ENCODE measurements at regions not wholly inside any gene's neighbourhood (a gene's known extent, or its start where the extent isn't known, plus 50 kb on each side); places are given as distances from the start of the nearest gene placed in this dataset.

GRCh38 chr1:14064649-14065442 lies 364.9 kb downstream of the PRDM2 start:
- no peak for DNase-seq
- Histone ChIP-seq H3K4me3 (no peak overlapping the region), H3K27me3 (ENCODE audit: insufficient read depth in 3 of 3, low read length in 2 of 3) (no peaks in the 10 kb centered on the region), H3K4me1 (no peaks in the 10 kb centered on the region), H3K9me3 (no peaks in the 10 kb centered on the region), H3K36me3 (ENCODE audit: insufficient read depth in 1 of 2, low read depth in 1 of 2) (no peaks in the 10 kb centered on the region), H3K27ac (no peak overlapping the region)
- 82 to 85% (median 84%) methylated on average over 14 of the region's 14 CpGs for WGBS, 3 donors
- ATAC-seq, result no peak
- intact Hi-C loops (cut with DNase I), result no loop called here
- TF ChIP-seq CTCF (IDR thresholded peaks at IDR 0.05), result no peak

GRCh38 chr1:14065486-14065885 lies 365.5 kb downstream of the PRDM2 start:
- Histone ChIP-seq H3K9me3 (no peaks in the 10 kb centered on the region), H3K4me3 (no peak overlapping the region), H3K27me3 (ENCODE audit: insufficient read depth in 3 of 3, low read length in 2 of 3) (no peaks in the 10 kb centered on the region), H3K27ac (no peak overlapping the region), H3K4me1 (no peaks in the 10 kb centered on the region), H3K36me3 (ENCODE audit: insufficient read depth in 1 of 2, low read depth in 1 of 2) (no peaks in the 10 kb centered on the region)
- 88 to 89% (median 89%) methylated on average over 6 of the region's 6 CpGs for WGBS, 3 donors
- intact Hi-C loops (cut with DNase I), result no loop called here
- DNase-seq (no peak), ATAC-seq (no peak)
- no peak for TF ChIP-seq CTCF (IDR thresholded peaks at IDR 0.05)

- H3K27ac ChIP-seq, result no peak overlapping the region
- no peaks in the 10 kb centered on the region for H3K27me3 ChIP-seq (ENCODE audit: insufficient read depth in 3 of 3, low read length in 2 of 3)
- no peaks in the 10 kb centered on the region for H3K4me1 ChIP-seq
- H3K4me3 ChIP-seq, result no peak overlapping the region
- TF ChIP-seq CTCF (IDR thresholded peaks at IDR 0.05), result no peak
- no peaks in the 10 kb centered on the region for H3K9me3 ChIP-seq
- DNase-seq (no peak), ATAC-seq (no peak)
- H3K36me3 ChIP-seq (ENCODE audit: insufficient read depth in 1 of 2, low read depth in 1 of 2), result no peaks in the 10 kb centered on the region
- intact Hi-C loops (cut with DNase I), result no loop called here
- WGBS, 3 donors, result 76 to 85% (median 80%) methylated on average over 5 of the region's 5 CpGs
Measured at GRCh38 chr1:14067036-14067435, 367.0 kb downstream of the PRDM2 start.

GRCh38 chr1:14067711-14068110 lies 367.7 kb downstream of the PRDM2 start:
- no peak for TF ChIP-seq CTCF (IDR thresholded peaks at IDR 0.05)
- no peak for DNase-seq
- intact Hi-C loops (cut with DNase I), result no loop called here
- no peak for ATAC-seq
- Histone ChIP-seq H3K4me3 (no peak overlapping the region), H3K4me1 (no peaks in the 10 kb centered on the region), H3K9me3 (no peaks in the 10 kb centered on the region), H3K27ac (no peak overlapping the region), H3K36me3 (ENCODE audit: insufficient read depth in 1 of 2, low read depth in 1 of 2) (no peaks in the 10 kb centered on the region), H3K27me3 (ENCODE audit: insufficient read depth in 3 of 3, low read length in 2 of 3) (no peaks in the 10 kb centered on the region)
- WGBS, 3 donors, result 27 to 42% (median 32%) methylated on average over 4 of the region's 4 CpGs

- DNase-seq (no peak), ATAC-seq (no peak)
- intact Hi-C loops (cut with DNase I), result no loop called here
- no peak overlapping the region for H3K27ac ChIP-seq
- no peak overlapping the region for H3K4me3 ChIP-seq
- no peaks in the 10 kb centered on the region for H3K9me3 ChIP-seq
- H3K36me3 ChIP-seq (ENCODE audit: insufficient read depth in 1 of 2, low read depth in 1 of 2), result no peaks in the 10 kb centered on the region
- WGBS, 3 donors, result 85 to 91% (median 90%) methylated on average over 3 of the region's 3 CpGs
- no peak for TF ChIP-seq CTCF (IDR thresholded peaks at IDR 0.05)
- peaks cover 0 to 1% (median 0%) of the 10 kb centered on the region in 3 donors for H3K27me3 ChIP-seq (ENCODE audit: insufficient read depth in 3 of 3, low read length in 2 of 3)
- H3K4me1 ChIP-seq, result no peaks in the 10 kb centered on the region
Measured at GRCh38 chr1:14071581-14071980, 371.6 kb downstream of the PRDM2 start.

All from psoas muscle (tissue), 7 donors.